Activated T-helper 9 cell treated with anti-CD3 and anti-CD28 coated beads, Interleukin-2, amount 50 U/mL, for 16 hours (primary cell): ENCODE measurements at regions not wholly inside any gene's neighbourhood (a gene's known extent, or its start where the extent isn't known, plus 50 kb on each side); places are given as distances from the start of the nearest gene placed in this dataset.

Experiments
- DNase-seq: peaks from one replicate; pipeline ENCODE4 v3.0.0-alpha.2; 2020; ENCODE audit warnings: low read depth

- no peak for DNase-seq
Measured at GRCh38 chr7:25395976-25396375, 167.7 kb upstream of the NPVF start.

- DNase-seq, result no peak
Measured at GRCh38 chr7:25396668-25397067, 168.4 kb upstream of the NPVF start.

- DNase-seq, result no peak
Measured at GRCh38 chr7:25398418-25398817, 170.1 kb upstream of the NPVF start.

- no peak for DNase-seq
Measured at GRCh38 chr7:25399000-25399750, 170.9 kb upstream of the NPVF start.

- DNase-seq, result no peak
Measured at GRCh38 chr7:25402532-25402931, 174.2 kb upstream of the NPVF start.

- DNase-seq, result no peak
Measured at GRCh38 chr7:25405736-25406135, 177.4 kb upstream of the NPVF start.

- DNase-seq, result no peak
Measured at GRCh38 chr7:25407053-25407452, 178.8 kb upstream of the NPVF start.

- DNase-seq, result no peak
Measured at GRCh38 chr7:25408012-25408687, 179.9 kb upstream of the NPVF start.

GRCh38 chr7:25408876-25409275, 180.6 kb upstream of the NPVF start:
- no peak for DNase-seq

- DNase-seq, result no peak
Measured at GRCh38 chr7:25409897-25410636, 181.8 kb upstream of the NPVF start.

- no peak for DNase-seq
Measured at GRCh38 chr7:25420771-25421170, 192.5 kb upstream of the NPVF start.

- DNase-seq, result no peak
Measured at GRCh38 chr7:25424113-25424512, 195.8 kb upstream of the NPVF start.

- DNase-seq, result no peak
Measured at GRCh38 chr7:25424855-25425254, 196.6 kb upstream of the NPVF start.

- DNase-seq, result no peak
Measured at GRCh38 chr7:25427721-25428120, 199.4 kb upstream of the NPVF start.

- DNase-seq, result no peak
Measured at GRCh38 chr7:25429731-25430130, 201.4 kb upstream of the NPVF start.

GRCh38 chr7:25430200-25430931, 202.1 kb upstream of the NPVF start:
- no peak for DNase-seq

- DNase-seq, result no peak
Measured at GRCh38 chr7:25431956-25432450, 203.7 kb upstream of the NPVF start.

GRCh38 chr7:25432807-25433206, 204.5 kb upstream of the NPVF start:
- DNase-seq, result no peak

- no peak for DNase-seq
Measured at GRCh38 chr7:25436413-25436812, 208.1 kb upstream of the NPVF start.

- DNase-seq, result no peak
Measured at GRCh38 chr7:25437308-25437707, 209.0 kb upstream of the NPVF start.

GRCh38 chr7:25444991-25445390, 216.7 kb upstream of the NPVF start:
- DNase-seq, result no peak

GRCh38 chr7:25448301-25448700, 220.0 kb upstream of the NPVF start:
- no peak for DNase-seq
